ENCODE measurements at regions not wholly inside any gene's neighbourhood (a gene's known extent, or its start where the extent isn't known, plus 50 kb on each side); places are given as distances from the start of the nearest gene placed in this dataset.

DNA sequence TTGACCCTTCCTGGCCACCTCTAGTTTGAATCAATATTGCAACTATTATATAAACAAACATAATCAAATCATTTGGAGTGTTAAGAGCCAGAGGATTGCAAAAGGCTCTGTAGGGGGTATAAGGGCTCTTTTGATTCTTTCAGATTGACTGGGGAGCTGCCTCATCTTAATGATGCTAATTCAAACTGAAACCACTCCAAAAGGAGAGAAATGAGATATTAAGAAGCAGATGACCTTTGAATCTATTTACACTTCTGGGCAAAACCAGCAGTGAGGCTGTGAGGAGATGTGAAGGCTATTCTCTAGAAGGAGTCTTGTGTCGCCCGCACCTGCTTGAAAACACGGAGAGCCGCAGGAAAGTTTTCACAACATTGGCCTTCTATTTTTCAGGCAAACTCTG lies 311.2 kb upstream of the CRIM1 start:
- Mint-ChIP-seq H3K9me3 (ENCODE audit: unreplicated experiment) (no peaks in the 10 kb centered on the region), H3K27me3 (ENCODE audit: insufficient read depth, unreplicated experiment) (peaks cover 7% of the 10 kb centered on the region), H3K4me3 (ENCODE audit: unreplicated experiment) (no peak overlapping the region), H3K27ac (ENCODE audit: unreplicated experiment) (no peak overlapping the region), H3K4me1 (ENCODE audit: low read depth, unreplicated experiment) (no peaks in the 10 kb centered on the region), H3K36me3 (ENCODE audit: insufficient read depth, unreplicated experiment) (no peaks in the 10 kb centered on the region)
- TF ChIP-seq, protein P1, sequence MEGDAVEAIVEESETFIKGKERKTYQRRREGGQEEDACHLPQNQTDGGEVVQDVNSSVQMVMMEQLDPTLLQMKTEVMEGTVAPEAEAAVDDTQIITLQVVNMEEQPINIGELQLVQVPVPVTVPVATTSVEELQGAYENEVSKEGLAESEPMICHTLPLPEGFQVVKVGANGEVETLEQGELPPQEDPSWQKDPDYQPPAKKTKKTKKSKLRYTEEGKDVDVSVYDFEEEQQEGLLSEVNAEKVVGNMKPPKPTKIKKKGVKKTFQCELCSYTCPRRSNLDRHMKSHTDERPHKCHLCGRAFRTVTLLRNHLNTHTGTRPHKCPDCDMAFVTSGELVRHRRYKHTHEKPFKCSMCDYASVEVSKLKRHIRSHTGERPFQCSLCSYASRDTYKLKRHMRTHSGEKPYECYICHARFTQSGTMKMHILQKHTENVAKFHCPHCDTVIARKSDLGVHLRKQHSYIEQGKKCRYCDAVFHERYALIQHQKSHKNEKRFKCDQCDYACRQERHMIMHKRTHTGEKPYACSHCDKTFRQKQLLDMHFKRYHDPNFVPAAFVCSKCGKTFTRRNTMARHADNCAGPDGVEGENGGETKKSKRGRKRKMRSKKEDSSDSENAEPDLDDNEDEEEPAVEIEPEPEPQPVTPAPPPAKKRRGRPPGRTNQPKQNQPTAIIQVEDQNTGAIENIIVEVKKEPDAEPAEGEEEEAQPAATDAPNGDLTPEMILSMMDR (IDR thresholded peaks at IDR 0.05; ENCODE audit: insufficient read depth in 1 of 2, low read depth in 1 of 2, low read length in 1 of 2, severe bottlenecking in 1 of 2, unreplicated experiment in 1 of 2) = no peak
- intact Hi-C loops (cut with micrococcal nuclease; ENCODE audit: unreplicated experiment) = no loop called here
- ChIA-PET CTCF (no interaction called here), POLR2A (no interaction called here)
- Histone ChIP-seq H3K4me1 (no peaks in the 10 kb centered on the region), H3K36me3 (ENCODE audit: control insufficient read depth, insufficient read depth, low read length) (no peaks in the 10 kb centered on the region), H3K27me3 (replicated peaks; ENCODE audit: control insufficient read depth, insufficient read depth, low read length) (no peaks in the 10 kb centered on the region), H3K4me3 (ENCODE audit: low read depth, low read length) (no peak overlapping the region), H3K9me3 (no peaks in the 10 kb centered on the region)
- no TSS peak for BruUV-seq (replicated peaks)
- DNase-seq = no peak

DNA sequence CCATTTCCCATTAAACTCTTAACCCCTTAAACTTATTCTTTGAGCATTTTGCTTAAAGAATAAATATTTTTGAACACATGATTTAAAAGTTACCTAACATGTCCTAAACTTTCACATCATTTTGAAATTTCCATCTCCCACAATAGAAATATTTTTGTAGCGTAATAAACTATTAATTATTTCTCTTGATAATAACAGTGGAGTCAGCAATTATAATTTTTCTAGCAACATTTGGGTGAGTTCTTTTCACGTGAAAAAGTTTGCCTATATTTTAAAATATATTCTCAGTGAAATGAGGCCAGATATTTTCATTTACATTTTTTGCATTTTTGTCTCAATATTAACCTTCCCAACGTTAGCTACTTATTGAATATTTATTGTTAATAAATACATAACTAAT lies 320.4 kb upstream of the CRIM1 start:
- Mint-ChIP-seq H3K4me3 (ENCODE audit: unreplicated experiment) (no peak overlapping the region), H3K27ac (ENCODE audit: unreplicated experiment) (no peak overlapping the region), H3K36me3 (ENCODE audit: insufficient read depth, unreplicated experiment) (no peaks in the 10 kb centered on the region), H3K27me3 (ENCODE audit: insufficient read depth, unreplicated experiment) (peaks cover 10% of the 10 kb centered on the region), H3K4me1 (ENCODE audit: low read depth, unreplicated experiment) (no peaks in the 10 kb centered on the region), H3K9me3 (ENCODE audit: unreplicated experiment) (no peaks in the 10 kb centered on the region)
- no peak for DNase-seq
- ChIA-PET CTCF (no interaction called here), POLR2A (no interaction called here)
- Histone ChIP-seq H3K4me1 (no peaks in the 10 kb centered on the region), H3K36me3 (ENCODE audit: control insufficient read depth, insufficient read depth, low read length) (no peaks in the 10 kb centered on the region), H3K4me3 (ENCODE audit: low read depth, low read length) (no peak overlapping the region), H3K27me3 (replicated peaks; ENCODE audit: control insufficient read depth, insufficient read depth, low read length) (no peaks in the 10 kb centered on the region), H3K9me3 (no peaks in the 10 kb centered on the region)
- intact Hi-C loops (cut with micrococcal nuclease; ENCODE audit: unreplicated experiment) = no loop called here
- TF ChIP-seq, protein P1 (IDR thresholded peaks at IDR 0.05; ENCODE audit: insufficient read depth in 1 of 2, low read depth in 1 of 2, low read length in 1 of 2, severe bottlenecking in 1 of 2, unreplicated experiment in 1 of 2) = no peak
- no TSS peak for BruUV-seq (replicated peaks)

DNA sequence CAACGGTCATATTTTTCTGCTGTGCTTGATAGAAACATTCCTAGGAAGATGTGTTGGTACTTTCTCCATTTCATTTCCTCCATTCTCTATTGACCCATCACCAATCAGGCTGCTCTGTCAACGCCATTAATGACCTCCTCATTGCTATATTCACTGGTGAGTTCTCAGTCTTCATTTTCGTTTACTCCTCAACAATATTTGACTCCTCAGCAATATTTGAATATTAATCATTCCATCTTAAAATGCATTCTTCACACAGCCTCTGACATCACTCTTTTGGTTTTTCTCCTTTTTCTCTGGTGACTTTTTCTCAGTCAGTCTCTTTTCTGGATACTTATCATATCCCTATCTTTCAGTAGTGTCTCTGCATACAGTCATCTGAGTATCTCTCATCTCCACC lies 323.5 kb upstream of the CRIM1 start:
- no peak for DNase-seq
- no peak overlapping the region for H3K27ac Mint-ChIP-seq (ENCODE audit: unreplicated experiment)
- no peaks in the 10 kb centered on the region for H3K36me3 Mint-ChIP-seq (ENCODE audit: insufficient read depth, unreplicated experiment)
- Histone ChIP-seq H3K4me3 (ENCODE audit: low read depth, low read length) (no peak overlapping the region), H3K27me3 (replicated peaks; ENCODE audit: control insufficient read depth, insufficient read depth, low read length) (no peaks in the 10 kb centered on the region), H3K36me3 (ENCODE audit: control insufficient read depth, insufficient read depth, low read length) (no peaks in the 10 kb centered on the region), H3K4me1 (no peaks in the 10 kb centered on the region), H3K9me3 (no peaks in the 10 kb centered on the region)
- peaks cover 10% of the 10 kb centered on the region for H3K27me3 Mint-ChIP-seq (ENCODE audit: insufficient read depth, unreplicated experiment)
- ChIA-PET CTCF (no interaction called here), POLR2A (no interaction called here)
- no TSS peak for BruUV-seq (replicated peaks)
- no peaks in the 10 kb centered on the region for H3K4me1 Mint-ChIP-seq (ENCODE audit: low read depth, unreplicated experiment)
- TF ChIP-seq, protein P1 (IDR thresholded peaks at IDR 0.05; ENCODE audit: insufficient read depth in 1 of 2, low read depth in 1 of 2, low read length in 1 of 2, severe bottlenecking in 1 of 2, unreplicated experiment in 1 of 2) = no peak
- intact Hi-C loops (cut with micrococcal nuclease; ENCODE audit: unreplicated experiment) = no loop called here
- no peaks in the 10 kb centered on the region for H3K9me3 Mint-ChIP-seq (ENCODE audit: unreplicated experiment)
- H3K4me3 Mint-ChIP-seq (ENCODE audit: unreplicated experiment) = no peak overlapping the region

All from Caco-2 (cell line).